GM20000 (cell line): ENCODE measurements at regions not wholly inside any gene's neighbourhood (a gene's known extent, or its start where the extent isn't known, plus 50 kb on each side); places are given as distances from the start of the nearest gene placed in this dataset.
"Not testable (repeated sequence)": the region's sequence is repeated elsewhere in the genome, so short reads cannot be mapped to it uniquely, and the experiment has no call there.

ENCODE experiments used
- DNase-seq: peaks from one replicate; pipeline ENCODE4 v3.0.0; 2012; ENCODE audit warnings: low spot score
- CTCF ChIP-seq: IDR thresholded peaks from 2 replicates; pipeline ENCODE4 v1.5.1; 2012; ENCODE audit warnings: mild to moderate bottlenecking, control low read depth; ENCODE audit errors: extremely low read depth, missing control alignments

DNA sequence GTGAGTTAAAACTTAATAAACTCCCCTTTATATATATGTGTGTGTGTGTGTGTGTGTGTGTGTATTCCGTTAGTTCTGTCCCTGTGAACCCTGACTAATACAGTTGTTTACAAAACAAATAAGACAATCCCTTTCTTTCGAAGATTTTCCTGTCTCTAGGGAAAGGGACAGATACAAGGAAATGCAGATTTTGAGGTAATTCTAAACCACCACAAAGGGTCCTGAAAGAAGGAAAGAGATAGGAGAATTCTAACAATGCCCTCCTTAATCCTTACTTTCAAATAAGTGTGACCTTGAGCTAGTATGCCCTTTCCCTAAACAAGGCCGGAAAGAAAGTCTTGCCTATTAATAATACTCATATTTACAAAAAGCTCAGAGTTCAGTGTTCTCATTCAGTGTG, 164.8 kb upstream of the COL11A1 start:
- DNase-seq: no peak
- TF ChIP-seq CTCF: no peak

GRCh38 chr1:103271471-103271870, 163.1 kb upstream of the COL11A1 start:
- DNase-seq: not testable (repeated sequence)

DNA sequence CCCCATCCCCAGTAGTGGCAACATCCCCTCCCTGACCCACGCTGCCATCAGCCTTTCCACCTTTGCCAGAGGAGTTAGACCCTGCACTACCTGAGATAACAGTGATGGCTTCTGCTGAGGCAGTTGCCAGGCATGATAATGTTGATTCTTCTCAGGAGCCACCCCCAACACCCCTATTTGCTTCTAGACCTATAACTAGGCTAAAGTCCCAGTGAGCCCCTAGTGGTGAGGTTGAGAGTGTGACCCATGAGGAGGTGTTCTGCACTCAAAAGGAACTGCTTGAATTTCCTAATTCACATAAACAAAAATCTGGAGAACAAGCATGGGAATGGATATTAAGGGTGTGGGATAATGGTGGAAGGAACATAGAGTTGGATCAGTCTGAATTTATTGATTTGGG, 159.6 kb upstream of the COL11A1 start:
- no peak for DNase-seq
- no peak for TF ChIP-seq CTCF

- no peak for TF ChIP-seq CTCF
- DNase-seq: no peak
Measured at GRCh38 chr1:103267266-103267665, 158.9 kb upstream of the COL11A1 start.

DNA sequence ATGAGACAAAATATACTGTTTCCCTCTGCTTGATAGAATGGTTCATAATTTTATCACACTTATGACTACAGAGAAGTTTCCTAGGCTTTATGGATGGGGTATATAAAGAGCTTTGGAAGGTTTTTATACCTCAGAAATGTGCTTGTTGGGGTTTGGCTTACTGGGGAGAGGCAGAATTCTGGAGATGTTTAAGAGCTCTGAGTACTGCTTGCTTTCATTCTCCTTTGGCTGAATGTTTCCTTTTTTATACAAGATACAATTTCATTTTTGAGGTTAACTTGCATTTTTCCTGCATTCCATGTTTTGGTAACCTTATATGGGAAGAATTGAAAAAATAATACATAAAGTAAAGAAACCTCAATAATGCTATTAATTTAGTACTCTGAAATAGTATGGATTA, 157.7 kb upstream of the COL11A1 start:
- TF ChIP-seq CTCF: no peak
- DNase-seq: no peak

- no peak for TF ChIP-seq CTCF
- no peak for DNase-seq
Measured at GRCh38 chr1:103265551-103265950, 157.2 kb upstream of the COL11A1 start.

- no peak for TF ChIP-seq CTCF
- no peak for DNase-seq
Measured at GRCh38 chr1:103259982-103260381, 151.7 kb upstream of the COL11A1 start.

GRCh38 chr1:103256490-103256889, 148.2 kb upstream of the COL11A1 start:
- no peak for DNase-seq
- no peak for TF ChIP-seq CTCF
